NCI-H1092 treated with DMSO at 0.1 percent for 48 hours (cell line): ENCODE measurements at regions not wholly inside any gene's neighbourhood (a gene's known extent, or its start where the extent isn't known, plus 50 kb on each side); places are given as distances from the start of the nearest gene placed in this dataset.

Experiments
- DNase-seq: peaks from one replicate; lab custom pipeline; 2025; lab: John Stamatoyannopoulos, UW

DNA sequence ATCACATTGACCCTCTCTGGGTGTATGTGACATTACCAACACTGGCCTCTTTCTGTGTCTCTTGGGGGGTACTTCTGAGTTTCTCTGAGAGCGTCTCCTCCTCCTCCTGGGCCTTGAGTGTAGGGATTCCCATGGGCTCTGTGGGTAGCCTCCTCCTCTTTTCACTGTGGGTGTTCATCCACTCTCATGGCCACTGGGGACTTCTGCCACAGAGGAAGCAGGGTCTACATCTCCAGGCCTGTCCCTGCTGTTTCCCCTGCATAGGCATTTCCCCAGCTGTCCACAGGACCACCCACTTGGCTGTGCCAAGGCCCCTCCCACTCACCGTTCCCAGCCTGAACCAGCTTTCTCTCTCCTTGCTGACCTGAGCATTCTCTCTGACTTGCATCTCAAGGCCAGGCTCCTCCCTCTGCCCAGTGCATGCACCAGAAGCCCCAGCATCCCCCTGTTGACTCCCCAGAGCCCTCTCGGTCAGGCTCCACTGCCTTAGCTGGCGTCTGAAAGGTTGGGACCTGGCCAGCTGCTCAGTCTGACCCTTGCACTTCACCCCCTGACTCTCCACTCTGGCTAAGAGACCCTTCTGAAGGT lies 487.6 kb downstream of the GLRX3 start:
- no peak for DNase-seq

DNA sequence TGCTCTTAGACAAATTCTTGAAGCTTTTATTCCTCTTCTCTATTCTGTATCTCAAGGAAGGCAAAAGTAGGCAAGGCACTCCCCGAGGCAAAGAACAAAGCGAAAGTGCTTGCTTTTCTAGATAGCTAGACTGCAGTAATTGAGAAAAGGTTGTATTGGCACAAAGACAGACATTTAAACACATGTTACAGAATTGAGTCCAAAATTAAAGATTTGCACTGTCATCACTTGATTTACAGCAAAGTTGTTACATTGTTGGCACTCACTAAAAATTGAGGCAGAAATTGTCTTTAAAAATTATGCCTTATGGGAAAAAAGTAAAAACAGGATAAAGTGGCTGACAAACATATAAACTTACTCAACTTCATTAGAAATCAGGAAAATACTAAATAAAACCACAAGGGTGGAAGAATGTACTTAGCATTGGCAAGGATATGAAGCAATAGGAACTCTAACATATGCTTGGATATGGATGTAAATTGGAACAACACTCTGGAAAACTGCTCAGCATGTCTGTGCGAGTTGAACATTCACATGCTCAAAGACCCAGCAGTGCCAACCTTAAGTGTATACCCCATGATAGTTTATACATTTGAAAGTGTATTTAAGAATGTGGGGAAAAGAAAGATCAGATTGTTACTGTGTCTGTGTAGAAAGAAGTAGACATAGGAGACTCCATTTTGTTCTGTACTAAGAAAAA lies 491.3 kb downstream of the GLRX3 start:
- no peak for DNase-seq

- DNase-seq, result no peak
These were observed 493.9 kb downstream of the GLRX3 start for GRCh38 chr10:130630135-130630534.

DNA sequence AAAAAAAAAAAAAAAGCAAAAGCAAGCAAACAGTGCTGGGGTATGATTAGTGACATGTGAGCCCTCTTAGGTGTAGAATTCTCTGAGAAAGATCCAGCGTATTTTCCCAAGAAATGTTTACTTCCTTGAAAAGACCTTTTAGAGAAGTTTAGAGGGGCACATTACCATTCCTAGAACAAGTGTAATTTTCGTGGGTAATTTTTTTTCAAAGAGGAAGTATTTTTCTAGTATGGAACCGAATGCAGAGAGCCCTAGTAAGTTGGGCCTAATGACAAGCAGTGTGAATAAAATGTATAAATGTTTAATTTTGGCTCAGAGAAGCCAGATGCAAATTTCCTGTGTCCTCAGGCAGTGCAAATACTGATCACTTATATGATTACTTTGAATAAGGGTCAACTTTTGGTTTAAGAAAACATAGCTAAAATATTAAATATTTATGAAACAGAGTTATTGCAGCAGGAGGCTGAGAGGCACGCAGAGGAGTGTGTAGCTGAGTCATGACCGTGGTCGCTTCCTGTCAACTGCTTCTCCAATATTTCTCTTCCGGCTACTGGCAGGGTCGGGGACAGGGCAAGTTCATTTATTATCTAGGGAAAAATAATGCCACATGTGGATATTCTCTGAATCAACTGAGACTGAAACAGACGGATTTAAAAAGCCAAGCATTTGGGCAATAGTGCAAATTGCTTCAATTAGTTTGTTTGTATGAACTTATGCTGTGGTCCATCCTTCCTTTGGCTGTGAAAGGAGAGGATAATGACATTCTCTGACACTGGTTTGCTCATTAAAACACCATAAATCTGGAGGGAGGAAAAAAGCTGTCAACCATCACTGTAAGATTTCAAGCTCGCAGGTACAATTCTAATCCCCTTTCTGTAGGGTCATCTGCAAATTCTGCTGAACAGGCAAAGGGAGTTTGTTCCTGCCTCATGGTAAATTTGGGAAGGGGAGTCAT lies 495.2 kb downstream of the GLRX3 start:
- DNase-seq, result no peak

DNA sequence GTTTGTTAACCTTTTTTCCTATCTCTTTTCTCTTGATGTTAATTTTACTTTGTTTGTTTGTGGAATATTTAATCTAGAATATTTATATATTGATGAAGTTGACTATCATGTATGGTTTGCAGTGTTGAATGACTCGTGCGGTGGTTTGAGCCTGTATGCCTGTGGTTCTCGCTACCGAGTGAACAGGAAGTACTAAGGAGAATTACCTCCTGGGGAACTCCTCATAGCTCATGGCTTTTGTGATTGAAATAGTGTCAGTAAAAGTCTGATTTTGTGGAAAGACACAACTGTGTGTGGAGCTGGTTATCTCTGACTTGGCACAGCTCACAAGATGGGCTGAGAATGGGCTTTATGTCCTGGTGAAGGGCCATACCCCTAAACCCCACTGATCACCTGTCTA lies 498.6 kb downstream of the GLRX3 start:
- DNase-seq, result no peak

- no peak for DNase-seq
These were observed 499.3 kb downstream of the GLRX3 start for GRCh38 chr10:130635528-130635927.

- no peak for DNase-seq
These were observed 500.2 kb downstream of the GLRX3 start for GRCh38 chr10:130636313-130636930.

GRCh38 chr10:130637089-130637676 lies 501.0 kb downstream of the GLRX3 start:
- DNase-seq, result no peak

- no peak for DNase-seq
These were observed 502.8 kb downstream of the GLRX3 start for GRCh38 chr10:130638991-130639390.

DNA sequence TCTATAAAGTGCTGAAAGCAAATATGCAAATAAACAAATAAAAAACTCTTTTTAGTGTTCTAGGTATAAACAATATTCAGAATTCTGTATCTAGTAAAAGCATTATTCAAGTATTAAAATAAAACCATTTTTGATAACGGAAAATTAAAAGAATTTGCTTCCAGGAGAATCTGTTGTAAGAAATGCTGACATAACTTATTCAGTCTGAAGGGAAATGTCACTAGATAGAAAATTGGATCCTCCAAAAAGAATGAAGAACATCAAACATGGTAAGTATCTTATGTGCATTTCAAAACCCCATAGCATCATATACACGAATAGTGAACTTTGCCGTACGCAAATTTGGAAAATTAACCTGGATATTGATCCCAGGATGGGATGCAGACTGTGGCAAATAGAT lies 506.7 kb downstream of the GLRX3 start:
- no peak for DNase-seq

- no peak for DNase-seq
These were observed 511.1 kb downstream of the GLRX3 start for GRCh38 chr10:130647341-130647740.

- DNase-seq, result no peak
These were observed 512.6 kb downstream of the GLRX3 start for GRCh38 chr10:130648807-130649206.

DNA sequence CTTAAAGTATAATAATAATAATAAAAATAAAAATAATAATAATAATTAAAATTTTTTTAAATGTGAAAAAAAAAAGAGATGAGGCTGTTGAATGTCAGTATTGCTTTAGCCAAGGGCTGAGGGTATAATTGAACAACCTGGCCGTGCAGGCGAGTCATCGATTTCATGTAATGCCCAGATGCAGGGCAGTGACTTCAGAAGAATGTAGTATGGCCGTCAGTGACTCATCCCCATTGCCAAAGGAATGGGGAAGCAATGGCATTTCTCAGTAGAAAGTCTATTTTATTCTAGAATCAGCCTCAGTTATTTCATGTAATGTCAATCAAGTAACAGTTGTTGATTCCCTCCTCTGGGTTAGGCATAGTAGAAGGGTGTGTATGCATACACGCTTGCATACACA lies 516.4 kb downstream of the GLRX3 start:
- DNase-seq, result no peak

DNA sequence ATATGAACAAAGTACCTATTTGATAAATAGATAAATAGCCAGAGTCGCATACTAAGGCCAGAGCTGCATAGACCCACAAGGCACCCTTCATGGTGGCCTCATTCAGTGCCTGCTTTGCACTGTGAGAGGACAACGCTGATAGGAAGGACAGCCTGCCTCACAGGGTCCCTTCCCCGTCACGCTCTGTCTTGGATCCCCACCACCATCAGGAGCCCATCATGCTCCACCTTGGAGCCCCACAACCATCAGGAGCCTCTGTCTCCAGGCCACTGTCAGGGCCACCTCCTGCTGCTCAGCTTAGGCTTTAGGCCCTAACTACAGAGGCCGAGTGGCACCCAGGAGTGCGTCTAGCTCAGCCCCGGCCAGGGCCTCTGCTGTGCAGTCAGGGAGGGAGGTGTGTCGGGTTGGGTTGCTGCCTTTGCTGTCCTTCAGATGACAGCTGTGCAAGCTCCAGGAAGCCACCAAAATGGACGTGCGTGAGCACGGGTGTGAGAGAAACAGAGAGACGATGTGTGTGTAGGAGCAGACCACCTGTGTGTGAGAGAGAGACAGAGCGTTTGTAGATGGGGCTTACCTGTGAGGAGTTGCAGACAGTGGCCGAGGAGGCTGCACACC lies 516.9 kb downstream of the GLRX3 start:
- no peak for DNase-seq

DNA sequence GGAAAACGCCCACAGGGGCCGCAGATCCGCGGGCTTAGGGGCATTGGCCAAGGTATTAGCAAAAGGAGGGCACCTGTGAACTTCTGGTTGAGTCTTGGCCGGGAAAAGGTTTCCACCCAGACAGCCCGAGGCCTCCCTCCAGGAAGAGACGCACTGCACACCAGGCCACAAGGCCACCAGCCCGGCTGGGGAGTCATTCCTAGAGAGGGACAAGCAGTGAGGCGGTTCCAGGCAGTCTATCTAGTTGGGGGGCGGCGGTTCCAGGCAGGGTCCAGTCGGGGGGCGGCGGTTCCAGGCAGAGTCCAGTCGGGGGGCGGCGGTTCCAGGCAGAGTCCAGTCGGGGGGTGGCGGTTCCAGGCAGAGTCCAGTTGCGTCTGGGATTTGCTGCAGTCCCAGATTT lies 518.5 kb downstream of the GLRX3 start:
- DNase-seq, result no peak

DNA sequence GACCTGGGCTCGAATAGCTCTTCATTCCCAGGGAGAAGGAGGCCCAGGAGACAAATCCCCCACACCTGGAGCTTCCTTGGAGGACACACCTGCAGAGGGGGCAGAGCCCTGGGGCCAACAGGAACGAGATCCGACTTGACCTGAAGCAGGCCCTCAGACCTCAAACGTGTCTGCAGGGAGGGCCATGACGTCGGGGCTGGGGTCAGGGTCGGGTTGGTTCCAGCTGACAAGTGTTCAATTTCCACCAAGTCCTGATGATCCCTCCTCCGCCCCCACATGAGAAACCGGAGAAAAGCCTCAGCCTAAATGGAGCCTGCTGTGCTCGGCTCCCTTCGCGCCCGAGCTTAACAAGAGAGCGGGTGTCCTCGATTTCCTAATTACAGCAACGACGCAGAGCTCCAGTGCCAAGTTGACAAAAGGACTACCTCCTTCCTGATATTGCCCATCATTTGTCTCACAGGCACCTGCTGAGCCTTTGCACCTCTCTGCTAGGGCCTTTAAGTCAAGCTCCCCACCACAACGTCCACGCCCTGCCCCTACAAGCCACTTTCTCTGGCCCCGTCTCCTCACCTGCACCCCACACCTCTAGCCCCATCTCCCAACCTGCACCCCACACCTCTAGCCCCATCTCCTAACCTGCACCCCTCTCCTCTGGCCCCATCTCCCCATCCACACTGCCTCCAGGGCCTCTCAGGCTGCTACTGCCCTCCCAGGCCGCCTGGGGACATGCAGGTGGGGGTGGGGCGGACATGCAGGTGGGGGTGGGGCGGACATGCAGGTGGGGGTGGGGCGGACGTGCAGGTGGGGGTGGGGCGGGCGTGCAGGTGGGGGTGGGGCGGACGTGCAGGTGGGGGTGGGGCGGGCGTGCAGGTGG lies 519.4 kb downstream of the GLRX3 start:
- no peak for DNase-seq

DNA sequence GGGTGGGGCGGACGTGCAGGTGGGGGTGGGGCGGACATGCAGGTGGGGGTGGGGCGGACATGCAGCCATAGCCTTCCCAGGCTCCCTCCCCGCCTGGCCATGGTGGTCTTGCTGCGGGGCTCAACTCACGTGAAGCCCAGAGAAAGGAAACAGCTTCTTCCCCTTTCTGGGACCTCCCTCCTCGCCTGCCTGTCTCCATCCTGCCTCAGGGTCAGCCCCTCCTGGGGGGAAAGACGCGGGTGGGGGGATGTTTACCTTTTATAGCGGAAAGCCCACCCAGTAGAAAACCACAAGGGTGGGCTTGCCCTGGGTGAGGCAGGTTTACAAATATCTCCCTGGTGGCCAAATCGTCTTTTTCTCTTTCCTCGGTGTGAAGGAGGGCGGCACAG lies 520.0 kb downstream of the GLRX3 start:
- no peak for DNase-seq

GRCh38 chr10:130656582-130657133 lies 520.5 kb downstream of the GLRX3 start:
- no peak for DNase-seq

- no peak for DNase-seq
These were observed 522.6 kb downstream of the GLRX3 start for GRCh38 chr10:130658687-130659290.

DNA sequence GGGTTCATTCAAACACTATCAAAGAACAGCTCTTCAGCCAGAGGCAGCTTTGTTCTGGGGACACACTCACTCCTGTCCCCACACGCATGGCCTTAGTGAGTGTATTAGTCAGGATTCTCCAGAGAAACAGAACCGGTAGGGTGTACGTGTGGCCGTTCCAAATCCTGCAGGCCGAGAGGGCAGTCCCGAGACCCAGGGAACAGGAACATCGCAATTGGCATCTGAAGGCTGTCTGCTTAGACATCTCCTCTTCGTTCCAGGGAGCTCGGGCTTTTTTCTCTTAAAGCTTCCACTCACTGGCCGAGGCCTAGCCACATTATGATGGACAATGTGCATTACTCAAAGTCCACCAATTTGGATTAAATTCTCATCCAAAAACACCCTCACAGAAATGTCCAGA lies 523.3 kb downstream of the GLRX3 start:
- DNase-seq, result no peak
